OCI-LY1 (cell line): ENCODE measurements at regions not wholly inside any gene's neighbourhood (a gene's known extent, or its start where the extent isn't known, plus 50 kb on each side); places are given as distances from the start of the nearest gene placed in this dataset.

Source experiments
- H2AFZ ChIP-seq: fragments of 200-600 bp; sonication (generic), shearing (Covaris generic); 2 replicates; pipeline ENCODE4 v1.6.0; 2014; ENCODE audit warnings: antibody characterized with exemption, mild to moderate bottlenecking, low read length
- H3F3A ChIP-seq: fragments of 200-600 bp; sonication (generic), shearing (Covaris generic); 2 replicates; pipeline ENCODE4 v1.6.0; 2014; ENCODE audit warnings: mild to moderate bottlenecking, antibody characterized with exemption, low read length, moderate library complexity; ENCODE audit not compliant: insufficient read depth
- H3K27ac ChIP-seq: fragments of 200-600 bp; sonication (generic); 2 replicates; pipeline ENCODE4 v1.5.1; 2014; ENCODE audit warnings: low read length, mixed run types, mild to moderate bottlenecking, low read depth; ENCODE audit not compliant: poor library complexity, severe bottlenecking
- H3K27me3 ChIP-seq: fragments of 200-600 bp; sonication (generic); 2 replicates; pipeline ENCODE4 v1.6.0; 2014; ENCODE audit warnings: antibody characterized with exemption, mild to moderate bottlenecking, low read length, moderate library complexity; ENCODE audit not compliant: insufficient read depth
- H3K36me3 ChIP-seq: fragments of 200-600 bp; sonication (generic); 2 replicates; pipeline ENCODE4 v1.6.1; 2014; ENCODE audit warnings: mild to moderate bottlenecking, antibody characterized with exemption, low read length, moderate library complexity, mixed read lengths; ENCODE audit not compliant: insufficient read depth
- H3K4me1 ChIP-seq: fragments of 200-600 bp; sonication (generic); 2 replicates; pipeline ENCODE4 v1.5.1; 2014; ENCODE audit warnings: mild to moderate bottlenecking, low read length, moderate library complexity; ENCODE audit not compliant: insufficient read depth, severe bottlenecking
- H3K4me2 ChIP-seq: fragments of 200-600 bp; sonication (generic), shearing (Covaris generic); 2 replicates; pipeline ENCODE4 v1.6.1; 2014; ENCODE audit warnings: low read length
- H3K4me3 ChIP-seq: fragments of 200-600 bp; sonication (generic); 2 replicates; pipeline ENCODE4 v1.5.1; 2014; ENCODE audit warnings: low read length, low read depth, mild to moderate bottlenecking, mixed read lengths; ENCODE audit not compliant: poor library complexity, severe bottlenecking
- H3K79me2 ChIP-seq: fragments of 200-600 bp; shearing (Covaris generic); 2 replicates; pipeline ENCODE4 v1.6.1; 2016; ENCODE audit warnings: mixed run types, low read length, mixed read lengths; ENCODE audit not compliant: insufficient read depth
- H3K9ac ChIP-seq: fragments of 200-600 bp; sonication (generic), shearing (Covaris generic); 2 replicates; pipeline ENCODE4 v1.6.1; 2014; ENCODE audit warnings: mild to moderate bottlenecking, low read length, mixed read lengths
- H3K9me2 ChIP-seq: fragments of 200-600 bp; sonication (generic), shearing (Covaris generic); 2 replicates; pipeline ENCODE4 v1.6.1; 2014; ENCODE audit warnings: low read depth, mild to moderate bottlenecking, low read length, mixed read lengths
- H3K9me3 ChIP-seq: fragments of 200-600 bp; shearing (Covaris generic); 2 replicates; pipeline ENCODE4 v1.6.1; 2014; ENCODE audit warnings: low read length, mixed read lengths
- H4K20me1 ChIP-seq: fragments of 200-600 bp; sonication (generic), shearing (Covaris generic); 2 replicates; pipeline ENCODE4 v1.6.0; 2016; ENCODE audit warnings: mild to moderate bottlenecking, low read length; ENCODE audit not compliant: insufficient read depth
- CTCF ChIP-seq: fragments of 200-600 bp; sonication (generic), shearing (Covaris generic); IDR thresholded peaks from 2 replicates; pipeline ENCODE4 v1.5.1; 2017; ENCODE audit warnings: mild to moderate bottlenecking, antibody characterized with exemption, low read length, moderate library complexity, mixed read lengths
- EZH2 ChIP-seq: fragments of 200-600 bp; sonication (generic), shearing (Covaris generic); IDR thresholded peaks from 2 replicates; pipeline ENCODE4 v1.8.0; 2017; ENCODE audit warnings: borderline replicate concordance, mixed run types, mild to moderate bottlenecking, antibody characterized with exemption, low read length, moderate library complexity, mixed read lengths

GRCh38 chr13:99450416-99450815, 50.9 kb upstream of the TM9SF2 start:
- no peak overlapping the region for H3K9ac ChIP-seq
- H3K27ac ChIP-seq = no peak overlapping the region
- no peaks in the 10 kb centered on the region for H3F3A ChIP-seq
- no peaks in the 10 kb centered on the region for H3K9me2 ChIP-seq
- H3K27me3 ChIP-seq = peaks cover 30% of the 10 kb centered on the region; the same call in 1 of the 2 replicates
- H2AFZ ChIP-seq = no peak overlapping the region
- no peak overlapping the region for H3K4me3 ChIP-seq
- H3K4me2 ChIP-seq = no peak overlapping the region
- H3K79me2 ChIP-seq = no peaks in the 10 kb centered on the region
- H3K4me1 ChIP-seq = no peaks in the 10 kb centered on the region
- H4K20me1 ChIP-seq = no peaks in the 10 kb centered on the region
- peaks cover 9% of the 10 kb centered on the region; the same call in 1 of the 2 replicates for H3K9me3 ChIP-seq
- TF ChIP-seq EZH2 = no peak
- TF ChIP-seq CTCF = no peak
- H3K36me3 ChIP-seq = no peaks in the 10 kb centered on the region; the same call in 1 of the 2 replicates
